Choroid plexus epithelial cell (primary cell): ENCODE measurements at regions not wholly inside any gene's neighbourhood (a gene's known extent, or its start where the extent isn't known, plus 50 kb on each side); places are given as distances from the start of the nearest gene placed in this dataset.

Experiments
- DNase-seq: peaks from one replicate; pipeline ENCODE4 v3.0.0-alpha.2; 2010; ENCODE audit warnings: low read depth
- H3K4me3 ChIP-seq: 2 replicates; pipeline ENCODE4 v1.5.1; 2011; ENCODE audit warnings: low read depth, mild to moderate bottlenecking, control low read depth, low read length, moderate library complexity
- CTCF ChIP-seq: conservative IDR thresholded peaks from 2 replicates; pipeline ENCODE4 v1.5.1; 2011; ENCODE audit warnings: low read depth, mild to moderate bottlenecking, control low read depth, inconsistent platforms, low read length, moderate library complexity

DNA sequence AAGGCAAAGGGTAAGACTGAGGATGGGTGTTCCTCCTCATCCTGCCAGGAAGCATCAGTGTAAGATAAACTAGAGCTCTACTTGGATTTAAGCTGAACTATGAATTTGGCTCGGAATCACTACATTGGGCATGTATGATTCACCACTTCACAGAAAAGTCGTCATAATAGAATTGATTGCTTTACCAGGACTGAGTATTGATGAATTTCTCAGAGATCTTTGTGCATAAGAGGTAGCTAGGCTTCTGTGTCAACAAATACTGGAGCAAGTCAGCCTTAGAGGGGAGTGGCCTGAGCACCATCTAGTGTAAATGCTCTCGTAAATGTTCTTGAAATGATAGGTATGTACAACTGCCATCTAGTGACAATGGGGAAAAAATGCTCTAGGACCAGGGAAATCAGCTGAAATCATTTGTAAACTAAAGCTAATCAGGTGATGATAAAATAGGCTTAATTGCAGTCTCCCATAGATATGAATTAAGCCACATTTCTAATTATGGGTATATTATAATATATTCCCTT, 309.5 kb upstream of the FMR1 start:
- DNase-seq = no peak
- TF ChIP-seq CTCF = no peak
- H3K4me3 ChIP-seq = no peak overlapping the region

DNA sequence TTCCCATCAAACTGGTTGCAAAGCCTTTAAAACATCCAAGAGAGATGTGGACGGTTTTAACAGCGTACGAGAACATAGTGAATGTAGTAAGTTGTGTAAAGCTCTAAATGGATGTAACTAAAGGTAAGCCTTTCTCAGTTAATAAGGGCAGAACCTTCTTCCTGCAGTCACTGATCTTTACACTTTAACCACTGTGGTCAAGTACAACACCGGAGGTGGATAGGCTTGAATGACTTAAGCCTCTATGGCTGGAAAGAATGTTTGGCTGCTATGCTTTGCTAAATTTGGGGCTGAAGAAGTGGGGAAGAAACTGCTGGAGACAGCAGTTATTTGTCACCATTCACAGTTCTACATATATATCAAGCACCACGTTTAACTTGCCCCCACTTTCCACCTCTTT, 285.1 kb upstream of the FMR1 start:
- DNase-seq = no peak
- TF ChIP-seq CTCF = no peak
- no peak overlapping the region for H3K4me3 ChIP-seq

GRCh38 chrX:147635186-147635585, 276.5 kb upstream of the FMR1 start:
- DNase-seq = no peak
- TF ChIP-seq CTCF = no peak
- no peak overlapping the region for H3K4me3 ChIP-seq

DNA sequence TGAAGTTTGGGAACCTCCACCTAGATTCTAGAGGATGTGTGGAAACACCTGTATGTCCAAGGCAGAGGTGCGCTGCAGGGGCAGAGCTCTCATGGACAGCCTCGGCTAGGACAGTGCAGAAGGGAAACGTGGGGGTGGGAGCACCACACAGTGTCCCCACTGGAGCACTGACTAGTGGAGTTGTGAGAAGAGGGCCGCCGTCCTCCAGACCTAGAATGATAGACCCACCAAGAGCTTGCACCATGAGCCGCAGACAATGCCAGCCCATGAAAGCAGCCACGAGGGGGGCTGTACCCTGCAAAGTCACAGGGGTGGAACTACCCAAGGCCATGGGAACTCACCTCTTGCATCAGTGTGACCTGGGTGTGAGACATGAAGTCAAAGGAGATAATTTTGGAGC, 274.5 kb upstream of the FMR1 start:
- no peak for DNase-seq
- no peak for TF ChIP-seq CTCF
- H3K4me3 ChIP-seq = no peak overlapping the region

DNA sequence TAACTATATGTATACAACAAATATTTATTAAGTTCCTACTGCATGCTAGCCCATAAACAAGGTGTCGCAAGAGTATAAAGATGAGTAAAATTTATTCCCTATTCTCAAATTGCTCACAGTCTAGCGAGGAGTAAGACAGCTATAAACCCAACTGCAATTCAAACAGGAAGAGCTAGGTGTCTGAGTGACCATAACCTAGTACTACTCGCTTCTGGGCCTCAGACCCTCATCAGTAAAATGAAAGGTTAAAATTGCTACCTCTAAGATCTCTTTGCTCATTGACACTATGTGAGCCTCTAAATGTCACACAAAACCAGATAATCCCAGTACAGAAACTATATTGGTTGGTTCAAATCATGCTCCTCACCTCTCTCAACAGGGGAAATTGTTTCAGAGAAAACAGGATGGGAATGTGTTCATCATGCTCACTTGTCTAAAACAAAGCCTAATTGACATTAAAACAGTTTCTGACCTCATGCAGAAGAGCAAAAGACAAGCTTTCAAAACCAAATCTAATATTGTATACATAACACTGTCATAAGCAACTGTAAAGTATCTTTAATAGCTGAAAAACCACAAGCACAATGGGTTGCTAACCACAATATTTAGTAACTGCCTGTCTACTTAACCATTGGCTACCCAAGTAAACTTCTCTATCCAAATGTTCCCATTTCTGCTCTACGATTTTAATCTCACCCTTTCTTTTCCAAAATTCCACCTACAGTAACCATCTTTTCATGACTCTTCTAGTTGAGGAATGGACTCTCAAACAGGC, 264.6 kb upstream of the FMR1 start:
- no peak overlapping the region for H3K4me3 ChIP-seq
- TF ChIP-seq CTCF = no peak
- DNase-seq = no peak

DNA sequence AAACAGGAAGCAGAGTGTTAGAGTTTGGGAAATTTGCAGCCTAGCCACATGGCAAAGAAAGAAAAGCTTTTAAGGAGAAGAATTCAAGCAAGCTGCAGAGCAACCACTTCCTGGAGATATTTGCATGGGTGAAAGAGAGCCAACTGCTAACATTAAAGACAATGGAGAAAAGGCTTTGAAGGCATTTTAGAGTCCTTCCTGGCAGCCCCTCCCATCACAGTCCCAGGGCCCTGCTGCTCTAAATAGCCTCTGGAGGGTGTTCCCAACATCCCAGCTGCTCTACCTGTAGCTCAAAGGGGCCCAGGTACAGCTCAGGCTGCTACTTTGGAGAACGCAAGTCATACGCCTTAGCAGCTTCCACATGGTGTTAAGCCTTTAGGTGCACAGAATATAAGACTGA, 235.9 kb upstream of the FMR1 start:
- no peak for TF ChIP-seq CTCF
- H3K4me3 ChIP-seq = no peak overlapping the region
- DNase-seq = no peak

GRCh38 chrX:147679356-147680005, 232.2 kb upstream of the FMR1 start:
- H3K4me3 ChIP-seq = no peak overlapping the region
- no peak for DNase-seq
- no peak for TF ChIP-seq CTCF
